Activated CD4-positive, alpha-beta memory T cell treated with anti-CD3 and anti-CD28 coated beads, Interleukin-2, amount 10 ng/mL, durations not matched to agents 7 days and 5 days (primary cell): ENCODE measurements at regions not wholly inside any gene's neighbourhood (a gene's known extent, or its start where the extent isn't known, plus 50 kb on each side); places are given as distances from the start of the nearest gene placed in this dataset.
"Not testable (repeated sequence)": the region's sequence is repeated elsewhere in the genome, so short reads cannot be mapped to it uniquely, and the experiment has no call there.

Experiments used
- CTCF ChIA-PET: fragments of 350-600 bp; sonication (Branson Sonifier 250); formaldehyde crosslinking; loops from one replicate; lab custom pipeline; 2021; ENCODE audit warnings: antibody characterized with exemption, inconsistent platforms; lab: Charles Lee
- POLR2A ChIA-PET: fragments of 350-600 bp; sonication (Branson Sonifier 250); formaldehyde crosslinking; loops from one replicate; lab custom pipeline; 2021; ENCODE audit warnings: antibody characterized with exemption; lab: Charles Lee
- DNase-seq: peaks from one replicate; pipeline ENCODE4 v3.0.0-alpha.2; 2020
- H3K27ac Mint-ChIP-seq: one replicate; pipeline ENCODE4 v1.8.0; 2021; ENCODE audit warnings: mild to moderate bottlenecking, mixed read lengths
- H3K27me3 Mint-ChIP-seq: one replicate; pipeline ENCODE4 v1.8.0; 2021; ENCODE audit warnings: mixed read lengths
- H3K36me3 Mint-ChIP-seq: one replicate; pipeline ENCODE4 v1.8.0; 2021; ENCODE audit warnings: low read depth, mixed read lengths
- H3K4me1 Mint-ChIP-seq: one replicate; pipeline ENCODE4 v1.8.0; 2021; ENCODE audit warnings: mixed read lengths
- H3K4me3 Mint-ChIP-seq: one replicate; pipeline ENCODE4 v1.8.0; 2021; ENCODE audit warnings: mild to moderate bottlenecking, mixed read lengths
- H3K9me3 Mint-ChIP-seq: one replicate; pipeline ENCODE4 v1.8.0; 2021; ENCODE audit warnings: mixed read lengths

- Mint-ChIP-seq H3K4me3 (no peak overlapping the region), H3K36me3 (no peaks in the 10 kb centered on the region), H3K27ac (no peak overlapping the region), H3K9me3 (peaks cover 2% of the 10 kb centered on the region), H3K27me3 (peaks cover 2% of the 10 kb centered on the region), H3K4me1 (no peaks in the 10 kb centered on the region)
- POLR2A ChIA-PET, result no interaction called here
- DNase-seq, result no peak
- CTCF ChIA-PET, result no interaction called here
Measured at GRCh38 chr13:44739539-44739938, 163.4 kb upstream of the TSC22D1 start.

- CTCF ChIA-PET, result no interaction called here
- Mint-ChIP-seq H3K4me3 (no peak overlapping the region), H3K9me3 (peaks cover 2% of the 10 kb centered on the region), H3K36me3 (no peaks in the 10 kb centered on the region), H3K27ac (no peak overlapping the region), H3K27me3 (peaks cover 2% of the 10 kb centered on the region), H3K4me1 (no peaks in the 10 kb centered on the region)
- POLR2A ChIA-PET, result no interaction called here
- no peak for DNase-seq
Measured at GRCh38 chr13:44739120-44739519, 163.0 kb upstream of the TSC22D1 start.

- POLR2A ChIA-PET, result no interaction called here
- Mint-ChIP-seq H3K27ac (no peak overlapping the region), H3K4me1 (no peaks in the 10 kb centered on the region), H3K4me3 (no peak overlapping the region), H3K9me3 (no peaks in the 10 kb centered on the region), H3K36me3 (no peaks in the 10 kb centered on the region), H3K27me3 (peaks cover 2% of the 10 kb centered on the region)
- no peak for DNase-seq
- CTCF ChIA-PET, result no interaction called here
Measured at GRCh38 chr13:44738463-44738862, 162.3 kb upstream of the TSC22D1 start.

GRCh38 chr13:44735806-44736205, 159.7 kb upstream of the TSC22D1 start:
- peaks cover 5% of the 10 kb centered on the region for H3K27me3 Mint-ChIP-seq
- DNase-seq, result no peak
- H3K4me3 Mint-ChIP-seq, result no peak overlapping the region
- ChIA-PET POLR2A (no interaction called here), CTCF (no interaction called here)
- no peaks in the 10 kb centered on the region for H3K4me1 Mint-ChIP-seq
- no peaks in the 10 kb centered on the region for H3K9me3 Mint-ChIP-seq
- H3K36me3 Mint-ChIP-seq, result no peaks in the 10 kb centered on the region
- H3K27ac Mint-ChIP-seq, result no peak overlapping the region

GRCh38 chr13:44734201-44734707, 158.1 kb upstream of the TSC22D1 start:
- H3K4me3 Mint-ChIP-seq, result no peak overlapping the region
- H3K9me3 Mint-ChIP-seq, result no peaks in the 10 kb centered on the region
- ChIA-PET CTCF (no interaction called here), POLR2A (no interaction called here)
- no peaks in the 10 kb centered on the region for H3K36me3 Mint-ChIP-seq
- H3K27ac Mint-ChIP-seq, result no peak overlapping the region
- no peak for DNase-seq
- no peaks in the 10 kb centered on the region for H3K4me1 Mint-ChIP-seq
- H3K27me3 Mint-ChIP-seq, result peaks cover 5% of the 10 kb centered on the region

- Mint-ChIP-seq H3K36me3 (no peaks in the 10 kb centered on the region), H3K27ac (no peak overlapping the region), H3K4me1 (peaks cover 3% of the 10 kb centered on the region), H3K4me3 (no peak overlapping the region), H3K9me3 (no peaks in the 10 kb centered on the region), H3K27me3 (peaks cover 2% of the 10 kb centered on the region)
- DNase-seq, result no peak
- ChIA-PET CTCF (no interaction called here), POLR2A (no interaction called here)
Measured at GRCh38 chr13:44732503-44733098, 156.5 kb upstream of the TSC22D1 start.

GRCh38 chr13:44730851-44731250, 154.7 kb upstream of the TSC22D1 start:
- no peak overlapping the region for H3K27ac Mint-ChIP-seq
- peaks cover 5% of the 10 kb centered on the region for H3K4me1 Mint-ChIP-seq
- ChIA-PET POLR2A (no interaction called here), CTCF (interaction anchor here (0.9 kb wide), 1 partner anchor 13 kb away, joined by 3 read pairs; no protein-coding TSS in a partner anchor)
- peaks cover 2% of the 10 kb centered on the region for H3K27me3 Mint-ChIP-seq
- DNase-seq, result no peak
- H3K4me3 Mint-ChIP-seq, result no peak overlapping the region
- no peaks in the 10 kb centered on the region for H3K9me3 Mint-ChIP-seq
- H3K36me3 Mint-ChIP-seq, result no peaks in the 10 kb centered on the region

GRCh38 chr13:44730099-44730498, 154.0 kb upstream of the TSC22D1 start:
- H3K36me3 Mint-ChIP-seq, result no peaks in the 10 kb centered on the region
- CTCF ChIA-PET, result no interaction called here
- POLR2A ChIA-PET, result no interaction called here
- no peak for DNase-seq
- no peak overlapping the region for H3K4me3 Mint-ChIP-seq
- peaks cover 2% of the 10 kb centered on the region for H3K27me3 Mint-ChIP-seq
- peaks cover 5% of the 10 kb centered on the region for H3K4me1 Mint-ChIP-seq
- H3K27ac Mint-ChIP-seq, result no peak overlapping the region
- H3K9me3 Mint-ChIP-seq, result no peaks in the 10 kb centered on the region

- POLR2A ChIA-PET, CTCF ChIA-PET, H3K4me1 Mint-ChIP-seq, DNase-seq, H3K36me3 Mint-ChIP-seq, H3K27ac Mint-ChIP-seq, H3K4me3 Mint-ChIP-seq, H3K27me3 Mint-ChIP-seq, H3K9me3 Mint-ChIP-seq: not testable (repeated sequence)
Measured at GRCh38 chr13:44727591-44727990, 151.5 kb upstream of the TSC22D1 start.

GRCh38 chr13:44726778-44727177, 150.6 kb upstream of the TSC22D1 start:
- ChIA-PET CTCF (no interaction called here), POLR2A (no interaction called here)
- H3K27me3 Mint-ChIP-seq, result peaks cover 9% of the 10 kb centered on the region

GRCh38 chr13:44726214-44726613, 150.1 kb upstream of the TSC22D1 start:
- CTCF ChIA-PET, result no interaction called here
- Mint-ChIP-seq H3K4me3 (no peak overlapping the region), H3K27ac (no peak overlapping the region), H3K27me3 (peaks cover 10% of the 10 kb centered on the region), H3K36me3 (no peaks in the 10 kb centered on the region), H3K4me1 (peaks cover 5% of the 10 kb centered on the region), H3K9me3 (no peaks in the 10 kb centered on the region)
- POLR2A ChIA-PET, result no interaction called here
- no peak for DNase-seq

More at GRCh38 chr13:44726778-44727177, 150.6 kb upstream of the TSC22D1 start:
- no peak for DNase-seq
- H3K36me3 Mint-ChIP-seq, result no peaks in the 10 kb centered on the region
- H3K4me3 Mint-ChIP-seq, result no peak overlapping the region
- H3K9me3 Mint-ChIP-seq, result no peaks in the 10 kb centered on the region
- peaks cover 5% of the 10 kb centered on the region for H3K4me1 Mint-ChIP-seq
- no peak overlapping the region for H3K27ac Mint-ChIP-seq

GRCh38 chr13:44719857-44720671, 143.9 kb upstream of the TSC22D1 start:
- H3K36me3 Mint-ChIP-seq, result no peaks in the 10 kb centered on the region
- peaks cover 12% of the 10 kb centered on the region for H3K27me3 Mint-ChIP-seq
- no peaks in the 10 kb centered on the region for H3K9me3 Mint-ChIP-seq
- ChIA-PET CTCF (no interaction called here), POLR2A (no interaction called here)
- H3K4me3 Mint-ChIP-seq, result no peak overlapping the region
- H3K27ac Mint-ChIP-seq, result no peak overlapping the region
- no peak for DNase-seq
- no peaks in the 10 kb centered on the region for H3K4me1 Mint-ChIP-seq

- Mint-ChIP-seq H3K4me3 (no peak overlapping the region), H3K4me1 (no peaks in the 10 kb centered on the region), H3K27me3 (peaks cover 12% of the 10 kb centered on the region), H3K27ac (no peak overlapping the region), H3K9me3 (no peaks in the 10 kb centered on the region), H3K36me3 (no peaks in the 10 kb centered on the region)
- ChIA-PET CTCF (interaction anchor here (1.1 kb wide), 1 partner anchor 13 kb away, joined by 3 read pairs; no protein-coding TSS in a partner anchor), POLR2A (no interaction called here)
- DNase-seq, result no peak
Measured at GRCh38 chr13:44718467-44718866, 142.3 kb upstream of the TSC22D1 start.
